ENCODE measurements at regions not wholly inside any gene's neighbourhood (a gene's known extent, or its start where the extent isn't known, plus 50 kb on each side); places are given as distances from the start of the nearest gene placed in this dataset.

DNA sequence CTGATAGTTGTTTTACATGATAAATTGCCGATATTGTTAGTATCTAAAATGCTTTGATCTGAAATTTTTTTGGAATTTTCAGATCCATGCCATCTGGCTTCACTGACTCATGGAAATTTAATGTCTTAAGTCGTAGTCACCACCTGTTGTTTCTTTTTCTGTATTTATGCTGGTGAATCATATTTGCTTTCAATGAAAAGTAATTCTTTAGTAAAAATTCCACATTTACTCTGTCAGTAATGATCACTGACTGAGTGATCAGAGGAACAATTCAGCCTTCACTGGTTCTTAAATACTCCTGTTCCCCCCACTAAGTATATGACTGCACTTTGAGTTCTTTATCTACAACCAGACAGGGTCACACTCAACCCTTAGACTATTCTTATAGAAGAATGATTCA lies 185.6 kb upstream of the NRIP1 start:
- TF ChIP-seq, protein P1, sequence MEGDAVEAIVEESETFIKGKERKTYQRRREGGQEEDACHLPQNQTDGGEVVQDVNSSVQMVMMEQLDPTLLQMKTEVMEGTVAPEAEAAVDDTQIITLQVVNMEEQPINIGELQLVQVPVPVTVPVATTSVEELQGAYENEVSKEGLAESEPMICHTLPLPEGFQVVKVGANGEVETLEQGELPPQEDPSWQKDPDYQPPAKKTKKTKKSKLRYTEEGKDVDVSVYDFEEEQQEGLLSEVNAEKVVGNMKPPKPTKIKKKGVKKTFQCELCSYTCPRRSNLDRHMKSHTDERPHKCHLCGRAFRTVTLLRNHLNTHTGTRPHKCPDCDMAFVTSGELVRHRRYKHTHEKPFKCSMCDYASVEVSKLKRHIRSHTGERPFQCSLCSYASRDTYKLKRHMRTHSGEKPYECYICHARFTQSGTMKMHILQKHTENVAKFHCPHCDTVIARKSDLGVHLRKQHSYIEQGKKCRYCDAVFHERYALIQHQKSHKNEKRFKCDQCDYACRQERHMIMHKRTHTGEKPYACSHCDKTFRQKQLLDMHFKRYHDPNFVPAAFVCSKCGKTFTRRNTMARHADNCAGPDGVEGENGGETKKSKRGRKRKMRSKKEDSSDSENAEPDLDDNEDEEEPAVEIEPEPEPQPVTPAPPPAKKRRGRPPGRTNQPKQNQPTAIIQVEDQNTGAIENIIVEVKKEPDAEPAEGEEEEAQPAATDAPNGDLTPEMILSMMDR (conservative IDR thresholded peaks at IDR 0.05 in 1 of 2, IDR thresholded peaks at IDR 0.05 in 1 of 2; ENCODE audit: extremely low read depth in 1 of 2, insufficient read depth in 1 of 2, low read depth in 1 of 2, low read length in 2 of 2), result no peak
- TF ChIP-seq EZH2 (IDR thresholded peaks at IDR 0.05; ENCODE audit: borderline replicate concordance, low read length), result no peak
